ENCODE measurements at regions not wholly inside any gene's neighbourhood (a gene's known extent, or its start where the extent isn't known, plus 50 kb on each side); places are given as distances from the start of the nearest gene placed in this dataset.

GRCh38 chr5:174610968-174611367, 113.4 kb upstream of the MSX2 start:
- no peaks in the 10 kb centered on the region for H3K36me3 ChIP-seq
- peaks cover 0 to 9% (median 0%) of the 10 kb centered on the region in 3 donors for H3K4me1 ChIP-seq
- no peak for ATAC-seq
- 52 to 88% methylated on average over 4 to 8 of the region's 8 CpGs for WGBS, 2 donors (ENCODE audit: low coverage in 1 of 2)
- no peak for TF ChIP-seq POLR2A (IDR thresholded peaks at IDR 0.05)
- no peak for TF ChIP-seq POLR2AphosphoS5 (IDR thresholded peaks at IDR 0.05)
- no peak for TF ChIP-seq CTCF (IDR thresholded peaks at IDR 0.05)
- TF ChIP-seq EP300 (IDR thresholded peaks at IDR 0.05), result no peak
- peaks cover 0 to 5% (median 0%) of the 10 kb centered on the region in 3 donors for H3K9me3 ChIP-seq
- H3K4me3 ChIP-seq, result no peak overlapping the region
- peaks cover 5% of the 10 kb centered on the region for H3K27me3 ChIP-seq
- H3K27ac ChIP-seq, result no peak overlapping the region

- whole genome bisulfite sequencing, 2 donors (ENCODE audit: low coverage in 1 of 2), result 56% methylated on average over 1 to 2 of the region's 2 CpGs
- no peak for ATAC-seq
- no peak overlapping the region for H3K27ac ChIP-seq
- no peak overlapping the region for H3K4me3 ChIP-seq
- H3K9me3 ChIP-seq, result peaks cover 0 to 5% (median 0%) of the 10 kb centered on the region in 3 donors
- TF ChIP-seq CTCF (IDR thresholded peaks at IDR 0.05) (no peak), POLR2AphosphoS5 (IDR thresholded peaks at IDR 0.05) (no peak), EP300 (IDR thresholded peaks at IDR 0.05) (no peak), POLR2A (IDR thresholded peaks at IDR 0.05) (no peak)
- H3K36me3 ChIP-seq, result no peaks in the 10 kb centered on the region
- H3K27me3 ChIP-seq, result peaks cover 9% of the 10 kb centered on the region
- peaks cover 0 to 9% (median 0%) of the 10 kb centered on the region in 3 donors for H3K4me1 ChIP-seq
Observed at GRCh38 chr5:174612686-174613085, 111.7 kb upstream of the MSX2 start.

GRCh38 chr5:174614500-174615135, 109.8 kb upstream of the MSX2 start:
- WGBS, 2 donors (ENCODE audit: low coverage in 1 of 2), result 86 to 96% methylated on average over 2 of the region's 2 CpGs
- Histone ChIP-seq H3K27me3 (peaks cover 15% of the 10 kb centered on the region), H3K27ac (no peak overlapping the region), H3K4me3 (no peak overlapping the region), H3K9me3 (peaks cover 0 to 5% (median 0%) of the 10 kb centered on the region in 3 donors), H3K4me1 (no peaks in the 10 kb centered on the region), H3K36me3 (no peaks in the 10 kb centered on the region)
- ATAC-seq, result no peak
- no peak for TF ChIP-seq CTCF (IDR thresholded peaks at IDR 0.05)
- TF ChIP-seq POLR2A (IDR thresholded peaks at IDR 0.05), result no peak
- no peak for TF ChIP-seq POLR2AphosphoS5 (IDR thresholded peaks at IDR 0.05)
- TF ChIP-seq EP300 (IDR thresholded peaks at IDR 0.05), result no peak

- H3K27me3 ChIP-seq, result peaks cover 26% of the 10 kb centered on the region
- H3K36me3 ChIP-seq, result no peaks in the 10 kb centered on the region
- peaks cover 0 to 5% (median 0%) of the 10 kb centered on the region in 3 donors for H3K9me3 ChIP-seq
- 50 to 52% methylated on average over 2 of the region's 2 CpGs for WGBS, 2 donors (ENCODE audit: low coverage in 1 of 2)
- H3K4me3 ChIP-seq, result no peak overlapping the region
- no peaks in the 10 kb centered on the region for H3K4me1 ChIP-seq
- no peak overlapping the region for H3K27ac ChIP-seq
- TF ChIP-seq EP300 (IDR thresholded peaks at IDR 0.05) (no peak), CTCF (IDR thresholded peaks at IDR 0.05) (no peak), POLR2A (IDR thresholded peaks at IDR 0.05) (no peak), POLR2AphosphoS5 (IDR thresholded peaks at IDR 0.05) (no peak)
- ATAC-seq, result no peak
Observed at GRCh38 chr5:174616036-174616435, 108.3 kb upstream of the MSX2 start.

- Histone ChIP-seq H3K36me3 (no peaks in the 10 kb centered on the region), H3K4me3 (no peak overlapping the region), H3K27me3 (peaks cover 29% of the 10 kb centered on the region), H3K9me3 (peaks cover 0 to 5% (median 0%) of the 10 kb centered on the region in 3 donors), H3K27ac (no peak overlapping the region), H3K4me1 (no peaks in the 10 kb centered on the region)
- no peak for ATAC-seq
- 100% methylated on average over 1 of the region's 2 CpGs; no CpG with 5 or more reads in 1 of the 2 donors for WGBS, 2 donors (ENCODE audit: low coverage in 1 of 2)
- TF ChIP-seq POLR2A (IDR thresholded peaks at IDR 0.05), result no peak
- no peak for TF ChIP-seq POLR2AphosphoS5 (IDR thresholded peaks at IDR 0.05)
Observed at GRCh38 chr5:174617285-174617684, 107.1 kb upstream of the MSX2 start.

Data from gastroesophageal sphincter (tissue), 4 donors.